SK-N-DZ (cell line): ENCODE measurements at regions not wholly inside any gene's neighbourhood (a gene's known extent, or its start where the extent isn't known, plus 50 kb on each side); places are given as distances from the start of the nearest gene placed in this dataset.

Experiments
- DNase-seq: peaks from one replicate; pipeline ENCODE4 v3.0.0-alpha.2; 2015; ENCODE audit warnings: low spot score

GRCh38 chr5:68924481-68925145, 169.2 kb upstream of the SLC30A5 start:
- no peak for DNase-seq

- no peak for DNase-seq
Measured at GRCh38 chr5:68928617-68929302, 165.1 kb upstream of the SLC30A5 start.

- DNase-seq: no peak
Measured at GRCh38 chr5:68930139-68930538, 163.7 kb upstream of the SLC30A5 start.

- peak; percentile 24 for DNase-seq
Measured at GRCh38 chr5:68932830-68933434, 160.9 kb upstream of the SLC30A5 start.

GRCh38 chr5:68942169-68942568, 151.6 kb upstream of the SLC30A5 start:
- DNase-seq: no peak

GRCh38 chr5:68946728-68947127, 147.1 kb upstream of the SLC30A5 start:
- DNase-seq: no peak

GRCh38 chr5:68947986-68948385, 145.8 kb upstream of the SLC30A5 start:
- DNase-seq: no peak

- no peak for DNase-seq
Measured at GRCh38 chr5:68949256-68949655, 144.6 kb upstream of the SLC30A5 start.

- DNase-seq: no peak
Measured at GRCh38 chr5:68949711-68950110, 144.1 kb upstream of the SLC30A5 start.

GRCh38 chr5:68950125-68950524, 143.7 kb upstream of the SLC30A5 start:
- peak; percentile 69 for DNase-seq

GRCh38 chr5:68950930-68951329, 142.9 kb upstream of the SLC30A5 start:
- DNase-seq: no peak

- no peak for DNase-seq
Measured at GRCh38 chr5:68953231-68953874, 140.5 kb upstream of the SLC30A5 start.

GRCh38 chr5:68953875-68954617, 139.8 kb upstream of the SLC30A5 start:
- DNase-seq: no peak

- no peak for DNase-seq
Measured at GRCh38 chr5:68954618-68954910, 139.2 kb upstream of the SLC30A5 start.

GRCh38 chr5:68957591-68957990, 136.2 kb upstream of the SLC30A5 start:
- peak; percentile 44 for DNase-seq

GRCh38 chr5:68958428-68958827, 135.4 kb upstream of the SLC30A5 start:
- DNase-seq: no peak

GRCh38 chr5:68960456-68960855, 133.4 kb upstream of the SLC30A5 start:
- DNase-seq: no peak

- DNase-seq: no peak
Measured at GRCh38 chr5:68960961-68961360, 132.9 kb upstream of the SLC30A5 start.

GRCh38 chr5:68961762-68962161, 132.1 kb upstream of the SLC30A5 start:
- no peak for DNase-seq

GRCh38 chr5:68962757-68963484, 130.9 kb upstream of the SLC30A5 start:
- DNase-seq: peak; percentile 72

- no peak for DNase-seq
Measured at GRCh38 chr5:68964679-68965078, 129.1 kb upstream of the SLC30A5 start.
